Left lung (tissue), 4 donors: ENCODE measurements at regions not wholly inside any gene's neighbourhood (a gene's known extent, or its start where the extent isn't known, plus 50 kb on each side); places are given as distances from the start of the nearest gene placed in this dataset.

Source experiments
- ATAC-seq: fragments of 200-7000 bp; cut with Tn5 transposase; one replicate; pipeline ENCODE4 v1.9.1; 2020; ENCODE audit warnings: moderate library complexity
- DNase-seq, 4 donors: peaks; one replicate each; pipeline ENCODE4 v3.0.0-alpha.2; 2013 to 2020
- H3K27ac ChIP-seq, 2 donors: fragments of 200-600 bp; sonication (generic) in 1 of 2; one replicate each; pipeline versions ENCODE4 v1.5.0 to v1.8.0; 2020 to 2021
- H3K27me3 ChIP-seq, 2 donors: fragments of 200-600 bp; sonication (generic) in 1 of 2; one replicate each; pipeline versions ENCODE4 v1.5.0 to v1.8.0; 2020 to 2021
- H3K36me3 ChIP-seq, 2 donors: fragments of 200-600 bp; sonication (generic) in 1 of 2; one replicate each; pipeline versions ENCODE4 v1.5.0 to v1.8.0; 2020 to 2021
- H3K4me1 ChIP-seq, 2 donors: fragments of 200-600 bp; one replicate each; pipeline ENCODE4 v1.8.0; 2021
- H3K4me3 ChIP-seq, 2 donors: fragments of 200-600 bp; sonication (generic) in 1 of 2; one replicate each; pipeline versions ENCODE4 v1.5.0 to v1.8.0; 2020 to 2021; ENCODE audit warnings: mild to moderate bottlenecking in 1 of 2
- H3K9me3 ChIP-seq, 2 donors: fragments of 200-600 bp; sonication (generic) in 1 of 2; one replicate each; pipeline versions ENCODE4 v1.5.0 to v1.8.0; 2020 to 2021
- CTCF ChIP-seq, 2 donors: fragments of 200-600 bp; sonication (generic) in 1 of 2; IDR thresholded peaks; one replicate each; pipeline versions ENCODE4 v1.5.0 to v1.8.0; 2021; ENCODE audit warnings: antibody characterized with exemption in 2 of 2
- intact Hi-C, 2 donors: fragments of 100-400 bp; cut with DNase I; formaldehyde crosslinking; loops; one replicate each; pipeline versions ENCODE4 v1.11.2 to v1.14.2; 2022
- donor health status: DM: no; HTN: yes; CAD: no.
- donor health status: DM: no; HTN: no; CAD: no.

GRCh38 chr1:109821831-109822745 lies 58.4 kb upstream of the EPS8L3 start:
- no peak overlapping the region for H3K4me3 ChIP-seq
- H3K36me3 ChIP-seq, result no peaks in the 10 kb centered on the region
- intact Hi-C loops, result no loop called here
- no peak for TF ChIP-seq CTCF (IDR thresholded peaks at IDR 0.05)
- H3K27ac ChIP-seq, result peak overlapping the region in 1 of 2 donors; percentile 84
- peaks cover 20 to 100% of the 10 kb centered on the region in 2 donors for H3K4me1 ChIP-seq
- DNase-seq (peak in 2 of 4 donors; percentile 73 to 78), ATAC-seq (peak; percentile 48)
- no peaks in the 10 kb centered on the region for H3K9me3 ChIP-seq
- no peaks in the 10 kb centered on the region for H3K27me3 ChIP-seq

- Histone ChIP-seq H3K36me3 (no peaks in the 10 kb centered on the region), H3K4me1 (peaks cover 20 to 98% of the 10 kb centered on the region in 2 donors), H3K27me3 (no peaks in the 10 kb centered on the region), H3K9me3 (no peaks in the 10 kb centered on the region), H3K4me3 (no peak overlapping the region), H3K27ac (peak overlapping the region in 1 of 2 donors; percentile 84)
- DNase-seq (peak in 2 of 4 donors; percentile 88 to 89), ATAC-seq (peak; percentile 69)
- no peak for TF ChIP-seq CTCF (IDR thresholded peaks at IDR 0.05)
- intact Hi-C loops, result no loop called here
Measured at GRCh38 chr1:109821221-109821669, 57.5 kb upstream of the EPS8L3 start.

DNA sequence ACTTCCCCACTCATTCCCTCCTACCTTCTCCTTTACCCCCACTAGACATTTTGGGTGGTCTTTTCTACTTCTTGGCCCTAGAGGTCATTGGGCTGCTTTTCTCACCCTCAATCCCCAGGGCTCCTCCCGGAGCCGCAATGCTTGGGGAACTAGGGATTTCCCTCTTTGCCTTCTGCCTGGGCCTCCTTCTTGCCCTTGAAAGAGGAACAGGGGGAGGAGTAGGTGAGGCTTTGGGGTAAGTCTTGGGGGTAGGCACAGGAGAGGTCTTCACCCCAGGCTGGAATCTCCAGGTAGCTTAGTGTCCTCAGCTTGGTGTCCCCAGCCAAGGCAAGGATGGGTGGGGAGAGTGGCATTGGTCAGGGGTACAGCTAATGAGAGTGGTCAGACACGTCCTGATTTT lies 56.2 kb upstream of the EPS8L3 start:
- intact Hi-C loops, result no loop called here
- Histone ChIP-seq H3K4me3 (no peak overlapping the region), H3K4me1 (peaks cover 20 to 89% of the 10 kb centered on the region in 2 donors), H3K27ac (peak overlapping the region in 1 of 2 donors; percentile 84), H3K27me3 (no peaks in the 10 kb centered on the region), H3K9me3 (peaks cover 0 to 5% of the 10 kb centered on the region in 2 donors), H3K36me3 (no peaks in the 10 kb centered on the region)
- ATAC-seq, result no peak
- no peak for TF ChIP-seq CTCF (IDR thresholded peaks at IDR 0.05)
- peak in 1 of 4 donors; percentile 35 for DNase-seq

DNA sequence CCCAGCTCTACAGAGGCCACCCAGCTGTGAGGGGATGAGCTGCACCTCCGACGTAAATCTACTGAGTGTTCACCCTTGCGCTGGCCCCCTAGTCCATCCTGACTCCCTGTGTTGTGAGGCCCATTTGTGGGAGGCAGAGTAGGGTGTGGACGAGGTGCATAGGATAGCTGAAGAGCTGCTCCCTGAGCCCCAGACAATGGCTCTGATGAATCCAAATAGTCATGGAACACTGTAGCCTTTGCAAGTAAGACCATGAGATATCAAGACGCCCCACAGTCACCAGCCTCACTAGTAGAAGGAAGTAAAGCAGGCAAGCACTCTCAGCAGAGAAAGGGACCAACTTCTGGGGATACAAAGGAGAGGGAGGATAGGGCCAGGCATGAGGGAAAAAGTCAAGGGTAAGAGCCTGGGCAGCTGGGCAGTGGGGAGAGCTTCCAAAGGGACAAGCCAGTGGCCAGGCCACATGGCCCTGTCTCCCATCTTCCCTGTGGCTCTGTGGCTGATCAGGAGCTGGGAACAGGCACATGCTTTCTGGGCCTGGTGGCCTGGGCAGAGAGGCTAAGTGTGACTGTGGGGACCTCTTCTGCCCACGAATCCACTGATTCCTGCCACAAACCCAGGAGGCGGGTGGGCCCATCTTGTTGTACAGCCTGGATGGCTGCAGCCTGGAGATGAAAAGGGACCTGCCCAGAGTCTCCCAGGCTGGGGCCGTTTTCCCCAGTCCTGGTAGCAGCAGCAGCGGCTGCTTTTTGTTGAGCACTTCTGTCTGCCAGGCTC lies 55.5 kb upstream of the EPS8L3 start:
- no peak for ATAC-seq
- TF ChIP-seq CTCF (IDR thresholded peaks at IDR 0.05), result no peak
- DNase-seq, result peak in 1 of 4 donors; percentile 42
- peaks cover 0 to 5% of the 10 kb centered on the region in 2 donors for H3K9me3 ChIP-seq
- no peaks in the 10 kb centered on the region for H3K36me3 ChIP-seq
- H3K27me3 ChIP-seq, result no peaks in the 10 kb centered on the region
- peak overlapping the region in 1 of 2 donors; percentile 30 for H3K27ac ChIP-seq
- no peak overlapping the region for H3K4me3 ChIP-seq
- peaks cover 17 to 82% of the 10 kb centered on the region in 2 donors for H3K4me1 ChIP-seq
- intact Hi-C loops, result no loop called here
